NCI-H1092 treated with DMSO at 0.1 percent for 48 hours (cell line): ENCODE measurements at regions not wholly inside any gene's neighbourhood (a gene's known extent, or its start where the extent isn't known, plus 50 kb on each side); places are given as distances from the start of the nearest gene placed in this dataset.
"Not testable (repeated sequence)": the region's sequence is repeated elsewhere in the genome, so short reads cannot be mapped to it uniquely, and the experiment has no call there.

Experiments
- DNase-seq: peaks from one replicate; lab custom pipeline; 2025; lab: John Stamatoyannopoulos, UW

DNA sequence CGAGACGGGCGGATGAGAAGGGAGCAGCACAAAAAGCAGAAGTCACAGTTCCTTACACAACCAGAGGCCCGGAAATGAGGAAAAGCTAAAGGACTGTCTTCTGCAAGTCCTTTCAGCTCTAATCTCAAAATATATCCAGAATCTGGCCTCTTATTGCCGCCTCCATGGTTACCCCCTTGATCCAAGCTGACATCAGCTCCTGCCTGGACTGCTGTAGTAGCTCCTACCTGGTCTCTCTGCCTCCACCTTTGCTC, 324.0 kb upstream of the ROPN1 start:
- no peak for DNase-seq

- DNase-seq = no peak
Observed at GRCh38 chr3:124318014-124318413, 326.1 kb upstream of the ROPN1 start.

DNA sequence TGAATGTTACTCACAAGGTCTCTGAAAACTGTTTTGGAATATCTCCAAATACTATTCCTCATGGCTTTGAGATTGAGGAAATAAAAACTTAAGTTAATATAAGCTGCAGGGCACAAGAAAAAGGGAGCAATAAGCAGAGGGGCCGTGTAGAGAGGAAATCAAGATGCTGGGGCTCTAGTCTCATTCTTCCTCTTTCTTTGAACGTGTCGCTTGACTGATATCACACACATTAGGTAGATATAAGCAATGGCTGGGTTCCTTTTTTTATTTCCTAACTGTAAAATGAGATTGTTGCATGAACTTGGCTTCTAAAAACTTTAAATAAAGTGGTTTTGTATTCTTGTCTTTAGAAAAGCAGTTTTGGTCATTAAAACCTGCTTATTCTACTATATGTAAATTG, 326.7 kb upstream of the ROPN1 start:
- no peak for DNase-seq

DNA sequence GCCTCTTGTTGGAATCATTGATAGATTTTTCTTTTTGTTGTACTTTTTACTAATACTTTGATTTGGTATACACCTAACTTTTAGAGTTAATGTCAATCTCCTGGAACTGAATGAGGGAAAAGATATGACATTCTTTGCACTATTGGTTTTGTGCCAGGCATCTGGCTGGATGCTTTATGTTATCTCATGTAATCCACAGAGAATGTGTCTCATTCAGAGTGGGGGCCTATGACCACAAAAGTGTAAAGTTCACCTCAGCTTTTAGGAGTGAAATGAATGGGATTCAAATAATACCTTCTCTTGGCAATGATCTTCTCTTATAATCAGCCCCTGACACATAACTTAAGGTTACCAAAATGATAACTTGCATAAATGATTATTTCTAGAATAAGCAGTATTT, 329.1 kb upstream of the ROPN1 start:
- no peak for DNase-seq

DNA sequence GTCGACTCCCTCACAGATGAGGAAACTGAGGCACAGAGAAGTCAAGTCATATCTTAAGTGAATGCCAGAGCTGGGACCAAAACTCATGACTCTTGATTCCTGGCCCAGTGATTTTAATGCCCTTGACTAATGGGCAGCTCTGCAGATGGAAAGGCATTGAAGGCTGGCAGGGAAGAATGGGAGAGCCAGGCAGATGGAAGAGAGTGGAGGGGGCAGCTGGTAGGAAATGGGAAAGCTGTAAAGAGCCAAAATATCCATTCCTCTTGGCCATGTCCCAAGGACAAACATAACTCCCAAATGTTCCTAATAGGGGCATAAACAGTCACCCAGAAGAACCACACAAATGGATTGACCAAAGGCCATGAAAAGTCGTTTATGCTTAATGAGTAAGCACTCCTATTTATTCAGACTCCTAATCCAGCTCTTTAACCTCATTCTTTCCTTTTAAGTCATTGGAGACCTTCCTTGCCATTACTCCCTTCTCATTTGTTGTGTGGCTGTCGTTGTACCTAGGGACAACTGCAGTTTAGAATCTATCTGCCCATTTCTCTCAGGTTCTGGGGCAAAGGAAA, 330.5 kb upstream of the ROPN1 start:
- DNase-seq = peak; percentile 83

- peak; percentile 83 for DNase-seq
Observed at GRCh38 chr3:124322966-124323365, 331.0 kb upstream of the ROPN1 start.

GRCh38 chr3:124325248-124325647, 333.3 kb upstream of the ROPN1 start:
- DNase-seq = no peak

- DNase-seq = no peak
Observed at GRCh38 chr3:124329723-124330122, 337.8 kb upstream of the ROPN1 start.

DNA sequence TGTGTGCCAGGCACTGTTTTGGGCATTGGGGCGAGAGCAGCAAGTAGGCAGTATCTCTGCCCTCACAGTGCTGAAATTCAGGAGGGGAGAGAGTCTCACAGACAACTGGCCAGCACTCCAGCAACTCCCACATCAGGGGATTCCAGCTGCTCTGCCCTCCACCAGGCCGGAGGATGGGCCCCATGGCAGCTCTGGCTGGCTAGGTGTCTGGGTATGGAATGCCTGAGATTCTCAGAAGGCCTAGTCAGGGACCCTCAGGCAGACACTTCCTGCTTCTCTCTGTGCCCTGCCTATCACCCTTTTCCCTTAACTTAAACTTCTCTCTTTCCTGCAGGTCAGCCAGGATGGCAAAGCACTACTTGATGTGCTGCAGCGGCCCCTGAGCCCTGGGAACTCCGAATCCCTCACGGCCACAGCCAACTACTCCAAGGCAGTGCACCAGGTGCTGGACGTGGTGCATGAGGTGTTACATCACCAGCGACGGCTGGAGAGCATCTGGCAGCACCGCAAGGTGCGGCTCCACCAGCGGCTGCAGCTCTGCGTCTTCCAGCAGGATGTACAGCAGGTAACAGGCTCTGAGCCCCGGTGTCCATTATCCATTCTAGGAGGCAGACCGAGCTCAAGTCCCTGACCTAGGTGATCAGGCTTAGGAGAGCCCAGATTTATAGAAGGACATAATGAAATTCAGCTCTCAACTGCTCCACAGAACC, 342.2 kb upstream of the ROPN1 start:
- no peak for DNase-seq

GRCh38 chr3:124336067-124336656, 344.2 kb upstream of the ROPN1 start:
- no peak for DNase-seq

DNA sequence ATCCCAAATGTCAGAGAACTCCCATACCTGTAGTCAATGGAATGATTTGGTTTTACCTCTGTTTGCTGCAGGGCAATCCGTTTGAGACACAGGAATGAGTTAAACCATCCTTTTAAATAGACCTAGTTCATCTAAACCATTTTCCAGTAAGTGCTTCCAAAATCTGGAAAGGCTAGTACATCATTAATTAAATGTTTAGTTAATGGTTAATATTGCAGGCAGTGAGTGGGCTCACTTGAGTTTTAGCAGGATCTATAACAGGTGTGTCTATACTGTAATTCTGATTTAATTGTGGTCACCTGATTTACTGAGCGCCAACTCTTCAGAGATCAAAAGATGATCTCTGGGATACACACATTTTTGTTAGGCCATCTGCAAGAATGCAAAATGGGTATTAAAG, 353.9 kb upstream of the ROPN1 start:
- no peak for DNase-seq

DNA sequence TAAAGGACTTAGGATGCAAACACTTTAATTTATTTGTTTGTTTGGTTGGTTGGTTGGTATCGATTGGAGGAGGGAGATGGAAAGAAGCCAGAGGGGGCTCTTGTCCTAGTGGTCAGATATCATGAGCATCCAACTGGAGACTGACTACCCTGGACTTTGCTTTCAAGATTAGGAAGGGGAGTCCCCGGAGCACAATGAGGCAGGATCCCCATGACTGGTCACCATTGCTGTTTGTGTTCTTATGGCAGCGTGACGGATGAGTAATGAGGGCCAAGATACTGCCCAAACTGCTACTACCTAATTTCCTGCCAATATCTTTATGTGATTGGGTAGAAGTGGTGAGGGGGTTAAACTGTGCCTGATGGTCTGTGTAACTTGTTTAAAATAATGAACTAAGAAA, 354.6 kb upstream of the ROPN1 start:
- DNase-seq = no peak

GRCh38 chr3:124347418-124347817, 355.5 kb upstream of the ROPN1 start:
- DNase-seq = no peak

DNA sequence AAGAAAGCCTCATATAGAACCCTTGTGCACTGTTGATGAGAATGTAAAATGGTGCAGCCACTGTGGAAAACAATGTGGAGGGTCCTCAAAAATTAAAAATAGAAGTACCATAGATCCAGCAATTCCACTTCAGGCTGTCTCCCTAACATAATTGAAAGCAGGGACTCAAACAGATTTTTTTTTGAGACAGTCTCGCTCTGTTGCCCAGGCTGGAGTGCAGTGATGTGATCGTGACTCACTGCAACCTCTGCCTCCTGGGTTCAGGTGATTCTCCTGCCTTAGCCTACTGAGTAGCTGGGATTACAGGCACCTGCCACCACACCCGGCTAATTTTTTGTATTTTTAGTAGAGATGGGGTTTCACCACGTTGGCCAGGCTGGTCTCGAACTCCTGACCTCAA, 356.6 kb upstream of the ROPN1 start:
- DNase-seq = not testable (repeated sequence)

GRCh38 chr3:124351430-124352148, 359.7 kb upstream of the ROPN1 start:
- DNase-seq = peak; percentile 76

DNA sequence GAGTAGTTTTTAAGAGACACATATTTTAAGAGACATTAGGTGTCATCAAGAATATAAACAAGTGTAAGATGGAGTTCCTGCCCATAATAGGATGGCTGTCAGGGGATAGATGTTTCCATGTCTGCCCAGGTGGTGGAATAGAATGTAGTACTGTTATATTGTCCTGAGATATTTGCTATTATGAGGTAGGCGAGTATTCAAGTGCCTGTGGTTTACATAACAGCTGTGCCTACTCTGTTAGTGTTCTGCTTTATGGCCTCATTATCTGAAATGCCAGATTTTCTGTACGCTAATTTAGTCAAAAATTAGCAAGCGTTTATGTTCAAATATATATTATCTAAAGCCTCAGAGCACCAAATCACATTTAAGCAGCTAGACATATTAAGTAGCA, 360.2 kb upstream of the ROPN1 start:
- DNase-seq = peak; percentile 63

DNA sequence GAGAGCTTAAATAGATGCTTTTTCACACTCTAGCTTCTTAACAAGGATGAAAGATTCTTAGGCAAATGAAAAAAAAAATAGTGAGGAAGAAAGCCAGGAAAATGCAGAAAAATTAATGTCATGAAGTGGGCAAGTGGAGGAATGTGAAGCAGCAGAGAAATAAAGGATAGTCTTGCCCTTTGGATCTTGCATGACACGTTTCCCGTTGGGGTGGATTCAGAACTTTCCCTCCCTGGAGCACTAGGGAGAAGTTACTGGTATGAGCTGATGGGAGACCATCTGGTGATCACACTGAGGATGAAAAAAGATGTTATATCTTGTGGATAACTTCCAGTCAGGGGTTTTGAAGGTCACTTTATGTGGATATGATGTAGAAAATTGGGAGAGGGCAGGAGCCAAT, 361.8 kb upstream of the ROPN1 start:
- no peak for DNase-seq

GRCh38 chr3:124354150-124354549, 362.2 kb upstream of the ROPN1 start:
- DNase-seq = no peak

DNA sequence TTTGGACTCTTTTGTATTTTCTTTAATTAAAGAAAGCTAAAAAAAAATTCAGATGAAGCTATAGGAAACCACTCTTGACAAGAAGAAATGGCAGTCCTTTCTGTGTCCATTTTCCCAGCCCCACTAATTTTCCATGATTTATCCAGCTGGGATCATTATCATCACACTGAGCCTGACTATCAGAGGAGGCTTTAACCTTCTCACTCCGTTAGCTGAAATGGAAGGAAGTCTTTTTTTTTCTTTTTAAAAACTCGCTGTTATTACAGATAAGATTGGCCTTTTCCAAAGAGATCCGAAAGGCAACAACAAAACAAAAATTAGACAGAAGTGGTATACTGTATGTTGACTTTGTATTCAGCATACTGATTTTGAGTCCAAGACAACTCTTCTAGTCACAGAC, 366.2 kb upstream of the ROPN1 start:
- no peak for DNase-seq

- no peak for DNase-seq
Observed at GRCh38 chr3:124360155-124360554, 368.2 kb upstream of the ROPN1 start.

GRCh38 chr3:124360563-124360962, 368.6 kb upstream of the ROPN1 start:
- no peak for DNase-seq

DNA sequence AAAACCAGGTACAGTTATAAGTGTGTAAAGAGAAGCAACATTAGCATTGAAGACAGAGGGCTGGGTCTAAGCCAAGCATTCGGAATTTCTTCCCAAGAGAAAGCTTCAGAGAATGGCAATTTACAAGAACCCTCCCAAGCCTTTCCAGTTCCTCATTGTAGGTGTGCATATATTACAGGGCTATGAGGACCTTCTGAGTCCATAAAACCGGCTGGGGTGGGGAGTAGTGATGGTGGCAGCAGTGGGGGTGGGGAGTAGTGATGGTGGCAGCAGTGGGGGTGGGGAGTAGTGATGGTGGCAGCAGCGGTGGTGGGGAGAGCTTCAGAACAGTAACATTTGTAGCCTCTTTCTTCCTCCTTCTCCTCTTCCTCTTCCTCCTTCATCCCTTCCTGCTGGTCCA, 368.7 kb upstream of the UMPS start:
- DNase-seq = no peak

- peak; percentile 25 for DNase-seq
Observed at GRCh38 chr3:124362455-124362854, 367.8 kb upstream of the UMPS start.
